ENCODE measurements at regions not wholly inside any gene's neighbourhood (a gene's known extent, or its start where the extent isn't known, plus 50 kb on each side); places are given as distances from the start of the nearest gene placed in this dataset.

DNA sequence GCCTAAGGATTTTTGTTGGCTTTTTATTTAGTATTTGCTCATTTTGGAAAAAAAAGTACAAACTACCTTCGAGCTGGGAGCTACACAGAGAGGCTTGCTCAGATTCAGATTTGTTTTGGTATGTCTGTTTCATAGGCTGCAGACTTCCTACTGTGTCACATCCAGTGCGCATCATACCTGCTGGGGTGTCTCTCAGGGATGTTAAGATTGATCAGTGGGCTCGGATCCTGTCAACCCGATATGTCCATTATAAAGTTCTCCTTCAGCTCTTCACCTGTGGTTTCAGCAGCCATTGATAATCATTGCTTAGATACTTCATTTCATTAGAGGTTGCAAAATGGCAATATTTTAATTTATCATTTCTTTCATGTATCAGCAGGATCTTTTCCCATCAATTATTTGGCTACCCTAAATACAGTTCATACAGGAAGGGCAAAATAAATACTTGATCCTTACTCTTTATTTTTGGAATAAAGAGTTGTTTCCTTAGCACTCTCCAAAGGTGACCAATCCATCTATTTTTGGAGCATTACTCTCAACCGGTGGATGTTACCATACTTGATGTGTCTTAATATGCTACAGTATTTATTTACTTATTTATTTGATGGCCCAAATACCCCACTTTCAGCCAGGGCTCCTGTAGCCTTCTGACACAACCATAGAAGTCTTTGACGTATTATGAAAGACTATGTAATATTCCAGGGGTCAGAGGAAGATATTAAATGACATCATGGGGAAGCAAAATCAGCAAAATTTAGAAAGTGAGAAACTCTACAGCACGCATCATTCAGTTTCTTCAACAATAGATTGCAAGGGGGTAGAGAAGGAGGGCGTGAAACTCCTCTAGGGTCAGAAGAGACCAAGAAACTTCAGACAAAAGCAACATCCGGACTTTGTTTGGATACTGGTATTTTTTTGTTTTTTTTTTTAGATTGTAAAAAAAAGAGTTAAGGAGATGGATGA, 55.3 kb upstream of the HNRNPU start:
- H3K27ac Mint-ChIP-seq = no peak overlapping the region

DNA sequence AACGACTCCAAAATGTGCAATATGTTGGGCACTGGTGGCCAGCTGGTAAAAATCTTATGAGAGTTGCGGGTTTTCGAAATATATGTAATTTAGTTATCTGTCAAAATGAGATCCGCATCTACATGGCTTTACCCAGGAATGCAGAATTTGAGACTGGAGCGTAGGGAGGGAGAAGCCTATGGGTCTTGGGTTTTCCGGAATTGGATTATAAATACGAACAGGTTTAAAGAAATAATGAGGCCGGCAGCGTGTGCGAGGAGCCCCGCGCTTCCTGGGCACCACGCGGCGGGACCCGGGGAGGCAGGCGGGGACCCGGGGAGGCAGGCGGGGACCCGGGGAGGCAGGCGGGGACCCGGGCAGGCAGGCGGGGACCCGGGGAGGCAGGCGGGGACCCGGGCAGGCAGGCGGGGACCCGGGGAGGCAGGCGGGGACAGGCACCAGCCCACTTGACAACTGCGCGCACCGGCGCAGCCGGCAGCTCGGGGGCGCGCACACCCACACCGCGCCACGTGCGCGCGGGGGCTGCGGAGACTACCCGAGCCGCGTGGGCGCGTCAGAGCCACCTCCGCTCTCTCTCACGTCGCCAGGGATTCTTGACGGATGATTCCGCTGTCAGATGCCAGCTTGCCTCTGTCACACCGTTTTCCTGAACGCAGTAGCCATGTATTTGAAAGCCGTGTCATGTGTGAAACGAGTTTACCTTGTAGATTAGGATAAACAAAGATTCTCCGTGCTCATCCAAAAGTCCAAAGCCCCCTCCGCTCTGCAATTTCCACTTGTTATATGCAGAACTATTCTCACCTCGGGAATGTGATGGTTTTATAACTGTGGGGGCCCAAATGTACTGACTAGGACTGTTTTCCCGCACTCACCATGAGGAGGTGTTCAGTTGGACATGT, 54.3 kb upstream of the HNRNPU start:
- Histone ChIP-seq H2AFZ (replicated peaks) (peak overlapping the region; percentile 85), H3K27me3 (peaks cover 36% of the 10 kb centered on the region), H3K4me3 (peak overlapping the region; percentile 60), H3F3A (ENCODE audit: low read depth) (peaks cover 7% of the 10 kb centered on the region), H4K20me1 (ENCODE audit: low read depth) (no peaks in the 10 kb centered on the region), H3K9ac (no peak overlapping the region), H3K9me3 (ENCODE audit: low read depth) (no peaks in the 10 kb centered on the region), H3K36me3 (no peaks in the 10 kb centered on the region), H3K4me2 (peak overlapping the region; percentile 86), H3K79me2 (ENCODE audit: low read depth) (no peaks in the 10 kb centered on the region), H3K27ac (no peak overlapping the region), H3K4me1 (peaks cover 4% of the 10 kb centered on the region)
- Mint-ChIP-seq H3K27me3 (ENCODE audit: insufficient read depth, low read depth) (peaks cover 4% of the 10 kb centered on the region), H3K4me3 (peak overlapping the region; percentile 89), H3K36me3 (no peaks in the 10 kb centered on the region), H3K9me3 (no peaks in the 10 kb centered on the region), H3K27ac (no peak overlapping the region), H3K4me1 (peaks cover 10% of the 10 kb centered on the region)
- peak; percentile 55 for DNase-seq (ENCODE audit: low spot score)
- TF ChIP-seq, protein P1, sequence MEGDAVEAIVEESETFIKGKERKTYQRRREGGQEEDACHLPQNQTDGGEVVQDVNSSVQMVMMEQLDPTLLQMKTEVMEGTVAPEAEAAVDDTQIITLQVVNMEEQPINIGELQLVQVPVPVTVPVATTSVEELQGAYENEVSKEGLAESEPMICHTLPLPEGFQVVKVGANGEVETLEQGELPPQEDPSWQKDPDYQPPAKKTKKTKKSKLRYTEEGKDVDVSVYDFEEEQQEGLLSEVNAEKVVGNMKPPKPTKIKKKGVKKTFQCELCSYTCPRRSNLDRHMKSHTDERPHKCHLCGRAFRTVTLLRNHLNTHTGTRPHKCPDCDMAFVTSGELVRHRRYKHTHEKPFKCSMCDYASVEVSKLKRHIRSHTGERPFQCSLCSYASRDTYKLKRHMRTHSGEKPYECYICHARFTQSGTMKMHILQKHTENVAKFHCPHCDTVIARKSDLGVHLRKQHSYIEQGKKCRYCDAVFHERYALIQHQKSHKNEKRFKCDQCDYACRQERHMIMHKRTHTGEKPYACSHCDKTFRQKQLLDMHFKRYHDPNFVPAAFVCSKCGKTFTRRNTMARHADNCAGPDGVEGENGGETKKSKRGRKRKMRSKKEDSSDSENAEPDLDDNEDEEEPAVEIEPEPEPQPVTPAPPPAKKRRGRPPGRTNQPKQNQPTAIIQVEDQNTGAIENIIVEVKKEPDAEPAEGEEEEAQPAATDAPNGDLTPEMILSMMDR (IDR thresholded peaks at IDR 0.05) = no peak
- TF ChIP-seq EZH2phosphoT487 (IDR thresholded peaks at IDR 0.05) = no peak
- peak; percentile 43 for TF ChIP-seq EZH2 (IDR thresholded peaks at IDR 0.05)

More for the DNA sequence above, 55.3 kb upstream of the HNRNPU start:
- no peaks in the 10 kb centered on the region for H3K36me3 Mint-ChIP-seq
- H3K27me3 Mint-ChIP-seq (ENCODE audit: insufficient read depth, low read depth) = peaks cover 4% of the 10 kb centered on the region
- TF ChIP-seq EZH2phosphoT487 (IDR thresholded peaks at IDR 0.05) (no peak), EZH2 (IDR thresholded peaks at IDR 0.05) (no peak)
- TF ChIP-seq, protein P1 (IDR thresholded peaks at IDR 0.05) = no peak
- no peaks in the 10 kb centered on the region for H3K36me3 ChIP-seq
- peaks cover 36% of the 10 kb centered on the region for H3K27me3 ChIP-seq
- H3K27ac ChIP-seq = no peak overlapping the region
- peaks cover 7% of the 10 kb centered on the region for H3F3A ChIP-seq (ENCODE audit: low read depth)
- H3K9ac ChIP-seq = no peak overlapping the region
- H3K9me3 ChIP-seq (ENCODE audit: low read depth) = no peaks in the 10 kb centered on the region
- peak overlapping the region; percentile 60 for H3K4me3 ChIP-seq
- no peak for DNase-seq (ENCODE audit: low spot score)
- H3K4me2 ChIP-seq = peak overlapping the region; percentile 86
- H3K79me2 ChIP-seq (ENCODE audit: low read depth) = no peaks in the 10 kb centered on the region
- H3K4me1 Mint-ChIP-seq = peaks cover 10% of the 10 kb centered on the region
- peak overlapping the region; percentile 85 for H2AFZ ChIP-seq (replicated peaks)
- H3K9me3 Mint-ChIP-seq = no peaks in the 10 kb centered on the region
- H4K20me1 ChIP-seq (ENCODE audit: low read depth) = no peaks in the 10 kb centered on the region
- H3K4me3 Mint-ChIP-seq = peak overlapping the region; percentile 85
- peaks cover 4% of the 10 kb centered on the region for H3K4me1 ChIP-seq

DNA sequence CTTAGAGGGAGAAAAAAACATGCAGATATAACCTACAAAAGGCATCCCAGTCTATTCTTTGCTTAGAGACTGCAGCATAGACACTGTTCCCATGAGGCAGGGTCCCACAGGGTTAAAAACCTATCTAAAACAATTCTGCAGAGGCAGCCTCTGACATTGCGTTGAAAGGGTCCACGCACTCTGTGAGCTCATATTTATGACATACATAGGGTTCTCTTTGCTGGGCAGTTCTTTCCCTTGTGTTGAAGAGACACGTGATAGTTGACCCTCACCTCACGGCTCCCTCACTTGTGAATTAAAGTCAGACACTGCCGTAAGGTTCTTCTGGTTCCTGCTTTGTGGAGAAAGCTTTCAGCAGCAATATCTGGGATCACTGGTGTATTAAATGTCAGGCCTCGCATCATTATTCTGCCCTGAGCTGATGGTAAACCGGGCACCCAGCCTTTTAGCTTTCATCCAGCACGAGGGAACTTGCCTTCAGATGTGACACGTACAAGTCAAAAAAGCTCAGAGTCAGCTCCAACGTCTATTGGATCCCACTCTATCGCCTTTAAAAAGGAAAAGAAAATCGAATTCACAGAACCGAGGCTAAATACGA, 52.8 kb upstream of the HNRNPU start:
- Mint-ChIP-seq H3K4me3 (no peak overlapping the region), H3K4me1 (peaks cover 10% of the 10 kb centered on the region)
- no peak overlapping the region for H3K4me2 ChIP-seq

More for the DNA sequence above, 52.8 kb upstream of the HNRNPU start:
- H3K36me3 ChIP-seq = no peaks in the 10 kb centered on the region
- H3K79me2 ChIP-seq (ENCODE audit: low read depth) = no peaks in the 10 kb centered on the region
- no peaks in the 10 kb centered on the region for H4K20me1 ChIP-seq (ENCODE audit: low read depth)
- no peak overlapping the region for H3K9ac ChIP-seq
- Mint-ChIP-seq H3K27ac (peak overlapping the region; percentile 57), H3K9me3 (no peaks in the 10 kb centered on the region), H3K27me3 (ENCODE audit: insufficient read depth, low read depth) (peaks cover 4% of the 10 kb centered on the region), H3K36me3 (no peaks in the 10 kb centered on the region)
- no peak overlapping the region for H2AFZ ChIP-seq (replicated peaks)
- no peaks in the 10 kb centered on the region for H3K9me3 ChIP-seq (ENCODE audit: low read depth)
- peaks cover 36% of the 10 kb centered on the region for H3K27me3 ChIP-seq
- no peak overlapping the region for H3K4me3 ChIP-seq
- DNase-seq (ENCODE audit: low spot score) = no peak
- peaks cover 7% of the 10 kb centered on the region for H3F3A ChIP-seq (ENCODE audit: low read depth)
- H3K4me1 ChIP-seq = peaks cover 4% of the 10 kb centered on the region
- no peak overlapping the region for H3K27ac ChIP-seq
- TF ChIP-seq EZH2 (IDR thresholded peaks at IDR 0.05) (no peak), EZH2phosphoT487 (IDR thresholded peaks at IDR 0.05) (no peak)
- TF ChIP-seq, protein P1 (IDR thresholded peaks at IDR 0.05) = no peak
